ENCODE measurements at regions not wholly inside any gene's neighbourhood (a gene's known extent, or its start where the extent isn't known, plus 50 kb on each side); places are given as distances from the start of the nearest gene placed in this dataset.

DNA sequence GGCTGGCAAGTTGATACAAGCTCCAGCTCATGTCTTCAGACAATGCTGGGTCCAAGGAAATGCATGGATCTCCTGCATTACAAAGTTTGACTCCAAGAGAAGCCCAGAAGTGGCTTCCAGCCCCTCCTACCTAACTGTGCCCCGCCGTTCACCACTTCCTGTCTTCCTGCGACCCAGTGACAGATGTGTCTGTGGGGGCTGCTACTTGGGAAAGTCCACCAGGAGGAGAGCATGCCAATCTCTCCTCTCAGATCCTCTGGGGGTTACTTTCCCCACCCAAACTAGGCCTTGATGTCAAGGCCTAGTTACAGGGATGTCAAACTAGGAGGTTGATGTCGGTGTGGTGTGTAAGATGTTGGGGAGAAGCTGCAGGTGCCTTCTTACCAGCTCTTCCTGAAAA lies 133.6 kb upstream of the RASGRP1 start:
- no peak for DNase-seq

DNA sequence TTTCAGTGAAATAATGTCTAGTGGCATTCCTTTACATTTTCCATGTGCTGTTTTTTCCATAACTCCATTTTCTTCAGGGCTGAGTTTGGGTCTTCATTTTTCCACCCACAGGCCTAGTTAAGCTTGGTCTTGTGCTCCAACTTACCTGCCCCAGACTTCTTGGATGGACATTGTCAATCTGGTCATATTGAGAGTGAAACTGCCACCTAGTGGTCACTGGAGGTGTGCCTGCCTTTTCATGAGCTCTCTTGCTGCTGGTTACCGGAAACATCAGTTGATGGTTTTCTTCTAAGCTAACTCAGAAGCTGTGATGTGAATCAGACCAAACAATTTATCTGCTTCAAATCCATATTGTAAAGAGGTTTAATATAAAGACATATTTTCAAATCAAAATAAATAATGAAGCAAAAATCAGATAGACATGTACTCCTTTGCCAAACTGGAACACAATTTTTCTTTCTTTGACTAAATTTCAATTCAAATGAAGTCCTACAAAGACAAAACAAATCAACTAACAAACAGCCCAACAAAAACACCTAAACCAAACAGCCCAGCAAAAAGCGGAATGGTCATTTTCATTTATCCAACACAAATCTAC lies 135.1 kb upstream of the RASGRP1 start:
- DNase-seq = peak; percentile 14

DNA sequence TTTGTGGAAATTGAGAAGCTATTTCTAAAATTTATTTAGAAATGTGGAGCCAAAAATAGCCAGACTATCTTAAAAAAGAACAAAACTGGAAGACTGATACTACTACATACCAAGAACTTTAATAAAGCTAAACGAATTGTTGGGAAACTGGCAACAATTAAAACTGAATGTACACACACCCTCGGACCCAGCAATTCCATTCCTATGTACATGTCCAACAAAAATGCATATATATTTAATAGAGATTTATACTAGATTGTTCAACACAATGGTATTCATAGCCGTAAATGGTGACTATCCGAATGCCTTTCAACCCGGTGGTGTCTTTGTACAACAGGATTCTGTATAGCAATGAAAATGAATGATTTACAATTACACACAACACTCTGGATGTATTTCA lies 136.5 kb upstream of the RASGRP1 start:
- DNase-seq = no peak

DNA sequence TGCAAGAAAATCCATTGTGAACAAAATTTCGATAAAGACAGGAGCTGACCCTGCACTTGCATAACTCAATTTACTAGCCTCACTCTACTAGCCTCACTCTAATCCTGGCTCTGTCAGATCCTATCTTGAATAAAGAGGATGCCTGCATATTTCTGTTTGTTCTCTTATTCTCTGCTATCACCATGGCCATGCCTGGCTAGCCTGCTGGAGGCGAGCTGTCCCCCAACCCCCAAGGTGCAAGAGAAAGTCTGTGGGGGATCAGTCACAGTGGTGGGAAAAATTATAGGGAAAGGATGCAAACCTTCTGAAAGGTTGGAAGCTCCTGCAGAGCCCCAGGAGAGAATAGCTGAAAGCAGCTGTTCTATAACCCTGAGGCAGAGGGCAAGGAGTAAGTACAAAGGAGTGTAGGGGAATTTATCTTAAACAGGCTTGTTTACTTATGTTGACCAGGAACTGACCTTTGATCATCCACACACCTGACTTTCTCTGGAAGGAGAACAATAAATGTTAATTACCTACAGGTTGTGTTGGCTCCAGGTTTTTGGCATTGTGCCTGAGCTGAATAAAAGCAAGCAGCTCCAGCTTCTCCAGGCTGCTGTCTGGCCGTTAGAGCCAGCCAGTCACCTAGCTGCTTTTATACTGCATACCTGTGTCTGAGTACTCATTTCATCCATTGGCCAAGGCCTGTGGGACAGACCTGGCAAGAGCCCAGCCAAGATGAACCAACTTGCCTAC lies 137.7 kb upstream of the RASGRP1 start:
- peak; percentile 74 for DNase-seq

DNA sequence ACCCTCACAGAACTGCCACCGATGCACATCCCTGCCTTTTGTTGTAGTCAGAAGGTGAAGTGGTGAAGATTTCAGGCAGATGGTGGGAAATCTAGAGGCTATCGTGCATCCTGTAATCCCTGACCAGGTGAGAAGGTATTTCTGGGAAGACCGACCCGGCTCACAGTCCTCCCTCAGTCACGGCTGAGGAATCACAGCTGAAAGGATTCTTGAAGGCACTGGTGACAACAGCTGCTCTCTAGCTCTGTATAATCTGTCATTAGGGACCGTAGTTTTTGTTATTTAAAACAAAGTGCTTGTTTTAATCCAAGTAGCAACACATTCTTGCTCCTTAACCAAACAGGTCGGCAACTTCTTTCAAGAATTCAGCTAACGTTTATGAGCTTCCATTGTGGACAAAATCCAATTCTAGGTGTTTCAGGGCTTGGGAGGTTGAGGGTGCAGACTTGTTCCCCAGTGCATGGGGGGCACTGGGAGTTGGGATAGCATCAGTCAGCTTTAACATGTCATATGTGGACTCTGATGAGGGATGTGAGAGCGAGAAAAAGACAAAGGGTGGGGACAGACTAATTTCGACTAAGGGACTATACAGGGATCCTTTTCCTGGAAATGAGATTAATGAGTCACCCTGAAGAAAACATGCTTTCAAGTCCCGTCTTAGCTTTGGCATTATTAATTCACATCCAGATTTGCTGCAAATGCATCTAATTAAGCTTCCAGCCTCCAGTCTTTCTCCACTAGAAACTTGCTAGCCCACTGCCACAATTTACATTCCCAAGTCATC lies 141.0 kb upstream of the RASGRP1 start:
- no peak for DNase-seq

DNA sequence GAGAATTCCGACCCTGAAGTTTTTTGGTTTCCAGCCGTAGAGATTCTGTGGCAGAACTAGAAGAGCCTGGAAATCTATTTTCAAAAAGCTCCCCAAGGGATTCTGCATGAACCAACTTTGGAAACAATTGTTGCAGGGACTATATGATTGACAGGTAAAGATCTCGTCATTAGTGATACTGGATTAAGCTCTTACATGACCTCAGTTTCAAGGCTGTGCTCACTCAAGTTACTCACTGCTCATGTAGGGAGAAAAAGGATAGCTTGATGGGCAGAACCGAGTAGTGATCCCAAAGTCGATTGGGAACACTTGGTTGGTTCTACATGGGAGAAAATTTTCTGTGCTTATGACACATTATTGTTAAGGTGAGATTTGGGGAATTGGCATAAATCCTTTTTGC lies 142.3 kb upstream of the RASGRP1 start:
- no peak for DNase-seq

DNA sequence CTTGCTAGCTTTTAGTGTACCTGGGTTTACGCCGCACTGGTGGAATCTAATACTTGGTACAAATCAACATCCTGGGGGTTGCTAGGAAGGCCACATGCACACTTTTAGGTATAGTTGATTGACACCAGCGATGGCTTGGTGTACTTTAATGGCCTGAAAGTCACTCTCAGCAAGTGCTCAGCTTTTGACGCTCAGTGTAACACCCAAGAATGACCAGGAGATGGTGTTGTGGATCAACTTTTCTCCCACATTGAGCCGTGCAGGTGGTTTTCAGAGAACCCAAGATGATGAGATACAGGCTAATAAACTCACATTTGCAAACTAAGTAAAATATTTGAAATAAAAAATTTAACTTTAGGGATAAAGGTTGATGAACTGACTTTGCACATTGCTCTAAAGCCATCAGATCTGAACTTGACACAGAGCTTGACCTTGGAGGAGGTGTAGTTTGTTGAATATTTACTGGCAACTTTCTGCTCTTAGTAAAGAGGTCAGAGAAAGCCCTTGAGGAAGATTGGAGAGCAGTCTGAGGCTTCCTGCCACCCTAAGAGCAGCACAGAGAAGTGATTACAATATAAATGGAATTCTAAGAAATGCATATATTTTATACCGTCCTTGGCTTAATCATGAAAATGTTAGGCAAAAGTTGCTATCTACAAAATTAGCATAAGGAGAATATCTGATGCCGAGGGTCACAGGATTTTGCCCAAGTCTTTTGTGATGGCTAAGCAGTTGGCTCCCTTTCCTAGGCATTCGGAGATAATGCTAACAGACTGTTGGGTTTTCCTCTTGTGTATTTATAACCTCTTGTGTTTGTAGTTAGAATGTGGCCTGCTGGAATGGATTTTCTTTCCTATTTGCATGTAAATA lies 143.4 kb upstream of the RASGRP1 start:
- DNase-seq = no peak

DNA sequence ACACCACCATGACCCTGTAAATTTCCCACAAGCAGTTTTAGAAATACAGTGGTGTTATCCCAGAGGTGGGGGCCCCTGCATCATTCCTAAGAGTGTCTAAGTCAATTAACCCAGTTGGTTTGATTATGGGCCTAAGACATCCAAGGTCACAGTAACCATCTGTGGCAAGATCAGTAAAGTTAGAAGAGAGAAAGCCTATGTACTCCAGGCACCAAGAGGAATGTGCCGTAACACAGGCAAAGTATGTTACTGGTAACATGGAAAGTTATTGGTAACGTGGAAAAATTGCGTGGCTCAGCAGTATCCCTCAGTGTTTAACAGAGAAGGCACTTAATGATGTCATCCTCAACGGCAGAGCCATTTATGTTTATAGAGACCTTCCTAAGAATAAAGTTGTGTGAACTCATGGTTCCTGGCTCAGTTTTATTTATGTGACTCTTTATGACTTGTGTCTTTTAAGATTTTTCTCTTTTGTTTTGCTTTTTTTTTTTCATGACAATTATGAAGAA lies 144.1 kb upstream of the RASGRP1 start:
- DNase-seq = no peak

DNA sequence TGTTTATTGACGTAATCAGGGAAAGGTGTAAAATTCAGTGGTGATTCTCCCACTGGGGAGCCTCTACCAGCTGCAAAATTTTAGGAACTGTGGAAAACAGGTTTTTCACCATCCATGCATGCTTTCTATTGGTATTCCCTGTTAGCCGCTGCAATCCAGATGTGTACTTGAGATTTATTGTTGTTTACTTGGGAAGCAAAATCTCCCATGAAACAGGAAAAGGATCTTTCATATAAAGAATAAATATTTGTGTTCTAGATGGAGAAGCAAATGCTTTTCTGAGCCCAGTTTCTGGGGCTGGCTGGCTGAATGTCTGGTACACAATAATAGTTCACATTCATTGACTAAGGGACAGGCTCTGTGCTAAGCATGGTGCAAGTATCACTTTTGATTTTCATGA lies 144.6 kb upstream of the RASGRP1 start:
- no peak for DNase-seq

DNA sequence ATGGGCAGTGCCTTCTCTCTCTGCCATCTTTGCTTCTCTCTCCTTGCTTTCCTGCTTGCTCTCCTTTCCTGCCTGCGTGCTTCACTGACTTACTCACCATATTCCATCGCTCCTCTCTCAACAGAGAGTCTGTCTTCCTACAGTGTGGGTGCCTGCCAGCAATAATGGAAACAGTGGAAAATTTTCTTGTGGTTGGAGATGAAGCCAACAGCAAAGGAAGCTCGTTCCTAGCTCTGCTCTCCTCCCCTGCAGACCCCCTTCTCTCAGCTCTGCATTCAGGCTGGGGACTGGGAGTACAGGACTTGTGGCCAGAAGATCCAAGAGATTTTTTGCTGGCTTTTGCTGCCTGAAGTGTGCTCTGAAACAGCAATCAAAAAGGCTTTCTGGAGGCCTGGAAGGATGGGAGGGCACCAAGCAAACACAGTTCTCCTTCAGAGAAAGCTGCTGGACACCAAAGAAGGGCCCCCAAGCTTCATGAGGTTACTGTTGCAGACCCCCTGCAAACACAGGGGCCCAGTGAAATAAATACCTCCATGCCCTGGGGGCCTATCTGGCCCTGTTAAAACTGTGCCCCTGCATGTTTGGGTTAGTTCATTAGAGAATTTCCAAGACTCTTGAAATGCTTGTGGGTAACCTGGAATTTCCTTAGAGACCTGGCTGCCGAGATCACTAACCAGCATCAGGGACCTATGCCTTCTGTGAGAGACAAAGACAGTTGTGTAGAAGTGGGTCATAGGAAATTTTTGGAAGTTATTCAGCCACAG lies 149.9 kb upstream of the RASGRP1 start:
- no peak for DNase-seq

DNA sequence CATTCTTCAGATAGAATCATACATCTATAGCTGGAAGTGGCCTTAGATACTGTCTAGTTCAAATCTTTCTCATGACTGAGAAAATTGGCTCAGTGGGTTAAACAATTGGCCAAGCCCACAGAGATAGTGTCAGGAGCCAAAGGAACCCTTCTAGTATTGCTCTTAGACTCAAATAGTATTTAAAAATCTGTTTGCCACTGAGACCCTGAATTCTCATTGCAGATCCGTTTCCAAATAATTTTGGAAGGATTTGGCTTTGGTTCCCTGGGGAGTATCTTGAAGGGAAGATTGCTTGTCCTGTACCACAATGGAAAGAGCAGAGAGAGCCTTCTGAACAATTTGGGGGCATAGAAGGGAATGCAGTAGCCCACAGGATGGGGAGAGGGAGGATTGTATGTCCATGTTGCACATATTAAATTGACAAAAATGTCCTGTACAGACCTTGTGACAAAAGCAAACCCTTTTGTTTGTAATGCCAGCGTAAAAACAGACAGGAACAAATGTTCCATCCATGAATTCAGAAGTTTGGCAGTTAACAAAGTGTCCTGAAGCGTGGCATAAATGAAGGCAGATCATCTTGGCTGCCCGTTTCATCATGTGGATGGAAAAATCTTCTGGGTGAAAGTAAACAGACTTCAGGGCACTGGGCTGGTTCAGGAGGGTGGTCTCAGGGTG lies 156.4 kb upstream of the RASGRP1 start:
- DNase-seq = no peak

DNA sequence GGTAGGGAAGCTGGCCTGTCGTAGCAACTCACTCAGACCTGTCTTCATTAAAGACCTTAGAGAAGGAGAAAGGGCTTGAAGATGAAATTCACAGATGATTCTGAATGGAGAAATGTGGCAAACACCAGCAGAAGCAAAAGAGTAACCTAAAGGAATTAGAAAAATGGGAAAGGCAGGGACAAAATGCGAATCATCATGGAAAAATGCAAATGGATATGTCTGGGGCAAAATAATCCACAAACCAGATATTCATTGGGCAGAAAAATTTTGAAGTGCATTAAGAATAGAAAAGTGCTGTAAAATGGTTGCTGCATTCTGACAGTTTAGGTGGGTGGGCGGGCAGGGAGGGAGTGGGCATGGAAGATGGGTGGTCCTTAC lies 156.9 kb upstream of the RASGRP1 start:
- no peak for DNase-seq

DNA sequence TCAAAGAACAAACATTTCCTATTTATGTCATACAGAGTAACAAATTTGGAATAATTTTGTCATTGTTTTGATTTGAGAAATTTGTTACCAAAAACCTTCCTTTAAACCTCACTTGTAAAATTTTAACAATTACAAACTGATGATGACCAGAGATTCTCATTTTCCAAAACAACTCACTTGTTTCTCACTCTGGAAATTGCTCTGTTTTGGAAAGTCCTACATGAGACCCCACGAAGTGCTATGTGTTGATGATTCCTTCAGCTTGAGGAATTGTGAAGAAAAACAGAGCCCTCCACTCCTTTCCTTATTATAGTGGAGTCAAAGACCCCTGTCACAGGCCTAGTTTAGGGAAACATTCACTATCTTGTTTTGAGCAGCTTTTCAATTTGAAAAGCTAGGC lies 157.6 kb upstream of the RASGRP1 start:
- no peak for DNase-seq

DNA sequence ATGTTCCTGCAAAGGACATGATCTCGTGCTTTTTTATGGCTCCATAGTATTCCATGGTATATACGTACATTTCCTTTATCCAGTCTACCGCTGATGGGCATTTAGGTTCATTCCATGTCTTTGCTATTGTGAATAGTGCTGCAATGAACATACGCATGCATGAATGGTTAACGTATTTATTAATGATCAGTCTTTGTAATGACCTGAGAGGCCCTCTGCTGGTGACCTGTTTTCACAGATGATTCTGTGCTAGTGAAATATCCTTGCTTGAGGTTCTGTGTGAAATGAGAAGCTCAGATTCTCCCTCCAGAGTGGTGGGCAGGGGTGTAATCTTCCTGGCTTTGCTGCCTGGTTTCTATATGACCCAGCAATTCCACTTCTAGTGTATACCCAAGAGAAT lies 160.2 kb upstream of the RASGRP1 start:
- no peak for DNase-seq

DNA sequence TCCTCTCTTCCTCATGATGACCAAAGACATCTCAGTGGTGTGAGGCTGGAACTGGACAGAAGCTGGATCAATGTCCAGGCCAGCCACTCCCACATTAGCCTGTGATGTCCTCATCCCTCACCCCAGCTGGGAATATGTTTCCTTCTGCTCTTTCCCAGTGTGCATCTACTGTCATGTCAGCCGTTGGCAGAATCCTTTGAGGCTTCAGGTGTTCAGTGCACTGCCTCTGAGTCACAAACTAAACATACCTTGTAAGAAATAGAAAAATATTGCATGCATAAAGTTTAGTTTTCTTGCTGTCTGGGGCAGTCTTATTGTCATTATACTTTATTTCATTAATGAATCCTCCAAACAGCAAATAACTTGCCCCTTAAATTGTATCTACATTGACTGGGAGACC lies 161.6 kb upstream of the RASGRP1 start:
- no peak for DNase-seq

DNA sequence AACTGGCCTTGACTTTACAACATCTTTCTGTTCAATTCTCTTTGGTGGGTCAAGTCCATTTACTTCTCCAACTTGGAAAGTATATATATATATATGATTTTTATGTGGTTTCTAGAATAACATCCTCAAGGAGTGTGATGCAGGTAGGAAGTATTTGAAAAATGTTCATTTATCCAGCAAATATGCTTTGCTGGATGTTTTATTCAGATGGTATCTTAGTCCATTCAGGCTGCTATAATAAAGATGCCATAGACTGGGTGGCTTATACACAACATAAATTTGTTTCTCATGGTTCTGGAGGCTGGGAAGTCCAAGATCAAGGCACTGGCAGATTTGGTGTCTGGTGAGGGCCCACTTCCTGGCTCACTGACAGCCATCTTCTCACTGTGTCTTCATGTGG lies 168.7 kb upstream of the RASGRP1 start:
- no peak for DNase-seq

DNA sequence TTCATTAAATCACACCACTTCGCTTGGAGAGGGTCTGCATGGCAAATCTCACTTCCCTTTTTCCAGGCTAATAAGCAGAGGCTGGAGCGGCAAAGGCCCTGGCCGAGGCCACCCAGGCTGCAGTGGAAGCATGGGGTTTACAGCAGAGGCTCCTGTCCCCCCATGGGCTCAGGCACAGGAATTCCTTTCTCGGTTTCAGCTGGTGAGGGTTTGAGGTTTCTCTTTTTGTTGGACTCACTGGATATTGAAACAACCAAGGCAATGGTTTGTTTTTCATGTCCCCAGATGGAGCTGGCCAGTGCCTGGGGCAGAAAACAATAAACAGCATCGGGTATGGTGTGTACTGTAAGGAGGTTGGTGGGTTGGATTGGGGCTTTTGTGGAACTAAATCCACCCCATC lies 175.6 kb upstream of the RASGRP1 start:
- no peak for DNase-seq

DNA sequence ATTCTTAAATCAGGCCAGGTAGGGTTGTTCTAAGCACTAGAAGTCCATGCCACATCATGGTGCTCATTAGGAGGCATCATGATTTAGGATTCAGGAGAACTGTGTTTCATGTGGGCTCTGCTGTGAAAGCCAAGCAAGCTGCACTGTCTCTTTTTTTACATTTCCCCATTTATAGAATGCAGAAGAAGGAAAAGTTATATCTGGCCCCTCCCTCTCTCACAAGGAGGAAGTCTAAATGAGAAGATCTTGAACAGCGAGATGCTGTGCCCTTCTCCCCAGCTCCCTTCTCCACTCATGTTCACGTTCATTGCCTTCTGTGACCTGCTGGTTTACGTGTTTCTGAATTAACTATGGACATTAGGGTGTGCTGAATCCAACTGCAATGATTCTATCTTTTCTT lies 178.5 kb upstream of the RASGRP1 start:
- DNase-seq = no peak

DNA sequence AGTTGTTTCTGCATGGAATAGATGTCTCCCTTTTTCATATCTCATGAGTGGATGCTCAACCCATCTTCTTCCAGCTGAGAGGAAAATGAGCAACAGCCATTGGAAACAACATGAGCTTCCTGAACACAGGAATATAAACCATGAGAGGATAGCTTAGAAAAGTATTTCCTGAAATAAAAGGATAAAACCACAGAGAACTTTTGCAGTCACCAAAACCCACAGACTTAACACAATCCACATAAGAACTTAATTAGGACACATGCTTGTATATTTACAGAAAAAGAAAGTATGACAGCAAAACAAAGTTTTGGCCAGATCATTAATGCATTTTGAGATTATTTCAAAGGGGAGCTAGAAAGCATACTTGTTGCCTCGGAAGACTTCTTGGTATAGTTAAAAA lies 180.5 kb upstream of the RASGRP1 start:
- no peak for DNase-seq

DNA sequence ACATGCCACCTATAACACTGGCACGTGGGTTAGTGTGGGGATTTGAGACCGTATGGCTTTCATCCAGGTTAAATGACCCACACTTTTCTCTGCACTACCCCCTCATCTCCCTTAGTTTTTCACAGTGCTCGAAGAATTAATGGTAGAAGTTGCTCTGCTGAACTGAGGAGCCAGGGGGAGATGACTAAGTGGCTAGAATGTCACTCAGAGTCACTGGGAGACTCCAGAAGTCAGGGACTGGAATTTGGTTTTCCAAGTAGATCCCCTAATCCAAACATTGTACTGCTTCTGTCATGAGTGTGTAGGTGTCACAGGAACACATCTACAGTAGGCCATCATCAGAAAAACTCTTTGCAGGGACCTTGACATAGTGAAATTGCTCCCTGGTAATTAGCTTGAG lies 181.0 kb upstream of the RASGRP1 start:
- DNase-seq = no peak

DNA sequence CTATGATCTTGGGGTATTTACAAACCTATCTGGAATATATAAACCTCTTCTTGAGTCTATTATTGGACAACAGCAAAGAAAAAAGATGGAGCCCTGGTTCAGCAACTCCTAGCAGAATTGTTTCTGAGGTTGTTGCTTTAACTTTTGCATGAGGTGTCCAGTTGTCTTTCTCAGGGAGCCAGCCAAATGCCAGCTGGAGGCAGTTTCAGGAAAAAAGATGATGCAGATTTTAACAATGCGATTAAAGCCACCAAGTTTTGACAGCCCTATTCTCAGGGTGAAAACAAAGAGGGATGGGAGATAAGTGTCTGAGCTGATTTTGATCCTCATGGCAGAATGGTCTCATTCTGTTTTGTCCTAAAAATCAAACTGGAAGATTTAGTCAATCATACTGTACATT lies 181.6 kb upstream of the RASGRP1 start:
- no peak for DNase-seq

DNA sequence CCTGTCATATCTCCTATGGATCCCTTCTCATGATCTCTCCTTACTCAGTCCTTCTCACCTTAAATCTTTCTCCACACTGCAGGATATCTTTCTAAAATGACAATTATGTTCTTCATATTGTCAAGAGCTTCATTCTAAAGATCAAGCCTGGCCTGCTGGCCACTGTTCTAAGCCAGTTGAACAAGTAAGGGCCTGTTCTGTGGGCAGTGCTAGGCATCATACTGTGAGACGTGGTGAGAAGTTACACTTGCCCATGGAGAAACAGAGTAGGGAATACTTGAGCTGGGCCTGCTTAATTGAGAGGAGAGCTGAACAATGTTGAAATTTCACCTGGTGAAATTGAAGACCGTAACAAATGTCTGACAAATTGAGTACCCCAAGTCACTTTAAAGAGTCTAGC lies 184.1 kb upstream of the RASGRP1 start:
- no peak for DNase-seq
